H9 (cell line): ENCODE measurements at regions not wholly inside any gene's neighbourhood (a gene's known extent, or its start where the extent isn't known, plus 50 kb on each side); places are given as distances from the start of the nearest gene placed in this dataset.

Experiments used
- DNase-seq: peaks from one replicate; pipeline ENCODE4 v3.0.0-alpha.2; 2017
- H2AFZ ChIP-seq: one replicate; pipeline ENCODE4 v1.6.1; 2013; ENCODE audit warnings: mild to moderate bottlenecking, low read length, control low read depth, moderate library complexity
- H2AK5ac ChIP-seq: 2 replicates; pipeline ENCODE4 v1.6.1; 2013; ENCODE audit warnings: low read length, control low read depth, mixed read lengths; ENCODE audit not compliant: insufficient read length
- H2BK120ac ChIP-seq: one replicate; pipeline ENCODE4 v1.6.1; 2013; ENCODE audit warnings: low read depth, mild to moderate bottlenecking, low read length, control low read depth, inconsistent platforms; ENCODE audit not compliant: poor library complexity, severe bottlenecking
- H2BK12ac ChIP-seq: 2 replicates; pipeline ENCODE4 v1.6.1; 2013; ENCODE audit warnings: low read length, control low read depth, mixed read lengths, low read depth; ENCODE audit not compliant: insufficient read length
- H2BK15ac ChIP-seq: 2 replicates; pipeline ENCODE4 v1.6.1; 2013; ENCODE audit warnings: low read depth, low read length, control low read depth
- H2BK20ac ChIP-seq: one replicate; pipeline ENCODE4 v1.6.1; 2013; ENCODE audit warnings: low read depth, mild to moderate bottlenecking, low read length, control low read depth, inconsistent platforms; ENCODE audit not compliant: poor library complexity, severe bottlenecking
- H2BK5ac ChIP-seq: 2 replicates; pipeline ENCODE4 v1.6.1; 2013; ENCODE audit warnings: low read length, control low read depth, mixed read lengths; ENCODE audit not compliant: insufficient read length
- H3K14ac ChIP-seq: 2 replicates; pipeline ENCODE4 v1.6.1; 2013; ENCODE audit warnings: low read length, control low read depth; ENCODE audit not compliant: insufficient read depth
- H3K18ac ChIP-seq: 2 replicates; pipeline ENCODE4 v1.6.1; 2013; ENCODE audit warnings: low read depth, mild to moderate bottlenecking, mixed read lengths, low read length, control low read depth; ENCODE audit not compliant: insufficient read length
- H3K23ac ChIP-seq: 2 replicates; pipeline ENCODE4 v1.6.1; 2013; ENCODE audit warnings: low read length, control low read depth, mixed read lengths, low read depth; ENCODE audit not compliant: insufficient read length
- H3K23me2 ChIP-seq: 2 replicates; pipeline ENCODE4 v1.6.1; 2013; ENCODE audit warnings: low read depth, mild to moderate bottlenecking, mixed read lengths, low read length, control low read depth; ENCODE audit not compliant: insufficient read length, poor library complexity, severe bottlenecking
- H3K27ac ChIP-seq: 2 replicates; pipeline ENCODE4 v1.5.1; 2013; ENCODE audit warnings: low read length, control low read depth, mixed read lengths, low read depth; ENCODE audit not compliant: insufficient read length
- H3K27me3 ChIP-seq: 2 replicates; pipeline ENCODE4 v1.6.1; 2013; ENCODE audit warnings: low read length, control low read depth, inconsistent platforms; ENCODE audit not compliant: insufficient read depth
- H3K4ac ChIP-seq: 2 replicates; pipeline ENCODE4 v1.6.1; 2013; ENCODE audit warnings: low read depth, mild to moderate bottlenecking, control low read depth, inconsistent platforms, low read length, moderate library complexity
- H3K4me1 ChIP-seq: 2 replicates; pipeline ENCODE4 v1.6.1; 2013; ENCODE audit warnings: low read length, control low read depth, inconsistent platforms; ENCODE audit not compliant: insufficient read depth
- H3K4me2 ChIP-seq: 2 replicates; pipeline ENCODE4 v1.6.1; 2013; ENCODE audit warnings: low read length, control low read depth, mixed read lengths; ENCODE audit not compliant: insufficient read length, insufficient read depth
- H3K56ac ChIP-seq: 2 replicates; pipeline ENCODE4 v1.6.1; 2013; ENCODE audit warnings: low read depth, mild to moderate bottlenecking, mixed read lengths, low read length, control low read depth; ENCODE audit not compliant: insufficient read length
- H3K79me1 ChIP-seq: 2 replicates; pipeline ENCODE4 v1.6.1; 2013; ENCODE audit warnings: low read depth, mild to moderate bottlenecking, moderate library complexity, low read length, control low read depth, inconsistent platforms; ENCODE audit not compliant: insufficient read depth, poor library complexity, severe bottlenecking
- H3K79me2 ChIP-seq: 2 replicates; pipeline ENCODE4 v1.6.1; 2013; ENCODE audit warnings: low read length, control low read depth, inconsistent platforms; ENCODE audit not compliant: insufficient read depth
- H3K9ac ChIP-seq: 2 replicates; pipeline ENCODE4 v1.6.1; 2013; ENCODE audit warnings: low read length, control low read depth, mixed read lengths; ENCODE audit not compliant: insufficient read length; ENCODE audit errors: extremely low read depth
- H3K9me3 ChIP-seq: one replicate; pipeline ENCODE4 v1.6.1; 2013; ENCODE audit warnings: low read depth, low read length, inconsistent platforms; ENCODE audit not compliant: control insufficient read depth
- H3T11ph ChIP-seq: one replicate; pipeline ENCODE4 v1.6.1; 2013; ENCODE audit warnings: mild to moderate bottlenecking, low read length, control low read depth, inconsistent platforms
- H4K20me1 ChIP-seq: one replicate; pipeline ENCODE4 v1.6.1; 2013; ENCODE audit not compliant: control insufficient read depth, insufficient read length, insufficient read depth
- H4K5ac ChIP-seq: 2 replicates; pipeline ENCODE4 v1.6.1; 2013; ENCODE audit warnings: low read depth, mild to moderate bottlenecking, mixed read lengths, low read length, control low read depth; ENCODE audit not compliant: insufficient read length
- H4K8ac ChIP-seq: replicated peaks from 2 replicates; pipeline ENCODE4 v1.6.1; 2013; ENCODE audit warnings: low read length, control low read depth, mixed read lengths, low read depth; ENCODE audit not compliant: insufficient read length
- H4K91ac ChIP-seq: 2 replicates; pipeline ENCODE4 v1.6.1; 2013; ENCODE audit warnings: low read depth, mild to moderate bottlenecking, moderate library complexity, mixed read lengths, low read length, control low read depth; ENCODE audit not compliant: insufficient read length
- H3K27ac Mint-ChIP-seq, 3 experiments: 2 replicates in 2 of 3; 3 replicates in 1 of 3; pipeline ENCODE4 v1.8.0; 2020 to 2021; ENCODE audit warnings: mixed read lengths in 3 of 3, mild to moderate bottlenecking in 1 of 3, moderate library complexity in 1 of 3
- H3K27me3 Mint-ChIP-seq: 2 replicates; pipeline ENCODE4 v1.8.0; 2021; ENCODE audit warnings: low read depth, mild to moderate bottlenecking, moderate library complexity, mixed read lengths
- H3K36me3 Mint-ChIP-seq, 3 experiments: 2 replicates in 2 of 3; 3 replicates in 1 of 3; pipeline ENCODE4 v1.8.0; 2020 to 2021; ENCODE audit warnings: low read depth in 3 of 3, mixed read lengths in 3 of 3; ENCODE audit not compliant: insufficient read depth in 1 of 3
- H3K4me1 Mint-ChIP-seq, 2 experiments: 2 replicates each; pipeline ENCODE4 v1.8.0; 2020; ENCODE audit warnings: mixed read lengths in 2 of 2
- H3K4me3 Mint-ChIP-seq, 2 experiments: 2 replicates in 1 of 2; 3 replicates in 1 of 2; pipeline ENCODE4 v1.8.0; 2020 to 2021; ENCODE audit warnings: mild to moderate bottlenecking in 2 of 2, mixed read lengths in 2 of 2, moderate library complexity in 1 of 2
- H3K9me3 Mint-ChIP-seq, 2 experiments: 2 replicates in 1 of 2; 3 replicates in 1 of 2; pipeline ENCODE4 v1.8.0; 2020; ENCODE audit warnings: mild to moderate bottlenecking in 2 of 2, mixed read lengths in 2 of 2, moderate library complexity in 1 of 2
- WGBS: extraction: QIAGEN DNeasy Blood & Tissue Kit; methylation state at CpG from one replicate; pipeline ENCODE4 v1.1.7; 2013; ENCODE audit warnings: missing lambda C conversion rate, low lambda C conversion rate, mixed read lengths; ENCODE audit not compliant: insufficient read length; ENCODE audit errors: extremely low coverage; 5-methylcytosine and 5-hydroxymethylcytosine counted together
- TF ChIP-seq, protein P1 (sequence below): fragments of 200-600 bp; sonication (generic); conservative IDR thresholded peaks from 3 replicates; pipeline ENCODE4 v1.8.0; 2021; ENCODE audit warnings: antibody characterized with exemption, mild to moderate bottlenecking

DNA sequence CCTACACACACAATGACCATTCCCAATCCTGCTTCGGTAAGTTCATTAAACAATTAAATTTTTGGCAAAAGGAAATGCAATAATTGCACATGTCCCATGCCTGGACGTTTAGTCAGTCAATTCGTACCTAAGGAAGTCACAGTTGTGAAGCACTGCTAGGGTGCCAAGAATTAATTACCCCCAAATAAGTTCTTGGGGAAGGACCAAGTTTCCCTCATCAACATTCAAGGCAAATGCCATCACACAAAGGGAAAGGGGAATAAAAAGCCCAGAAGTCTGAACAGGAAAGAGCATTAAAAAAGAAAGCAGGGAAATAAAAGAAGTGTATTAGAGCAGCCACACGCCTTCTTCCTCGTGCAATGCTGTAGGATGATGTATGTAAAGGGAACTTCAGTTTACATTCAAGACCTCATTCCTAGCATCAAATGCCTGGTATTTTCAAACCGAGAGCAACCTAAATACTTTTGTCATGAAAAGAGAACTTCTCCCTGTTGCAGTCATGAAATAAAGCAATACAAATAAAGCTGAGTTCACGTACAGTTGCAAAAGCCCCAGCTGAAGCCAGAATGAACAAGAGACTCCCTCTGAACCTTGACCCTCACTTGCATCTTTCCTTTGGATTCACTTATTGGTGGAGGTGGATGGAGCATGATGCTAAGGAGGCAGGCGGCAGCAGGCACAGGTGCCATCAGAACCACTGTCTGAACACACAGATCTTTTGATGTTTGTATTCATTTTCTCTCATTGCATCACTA, 124.0 kb upstream of the PPARGC1A start:
- no peak overlapping the region for H3K27ac Mint-ChIP-seq
- no peak overlapping the region for H3K4ac ChIP-seq
- no CpG with 5 or more reads among the region's 8 CpGs for WGBS

More for the DNA sequence above, 124.0 kb upstream of the PPARGC1A start:
- no peak overlapping the region for H2BK20ac ChIP-seq
- H4K91ac ChIP-seq = no peak overlapping the region
- no peak overlapping the region for H2BK15ac ChIP-seq
- no peaks in the 10 kb centered on the region for H3K9me3 ChIP-seq
- no peak overlapping the region for H4K8ac ChIP-seq
- no peak overlapping the region for H2BK5ac ChIP-seq
- no peak overlapping the region for H4K5ac ChIP-seq
- no peak overlapping the region for H3K14ac ChIP-seq
- TF ChIP-seq, protein P1, sequence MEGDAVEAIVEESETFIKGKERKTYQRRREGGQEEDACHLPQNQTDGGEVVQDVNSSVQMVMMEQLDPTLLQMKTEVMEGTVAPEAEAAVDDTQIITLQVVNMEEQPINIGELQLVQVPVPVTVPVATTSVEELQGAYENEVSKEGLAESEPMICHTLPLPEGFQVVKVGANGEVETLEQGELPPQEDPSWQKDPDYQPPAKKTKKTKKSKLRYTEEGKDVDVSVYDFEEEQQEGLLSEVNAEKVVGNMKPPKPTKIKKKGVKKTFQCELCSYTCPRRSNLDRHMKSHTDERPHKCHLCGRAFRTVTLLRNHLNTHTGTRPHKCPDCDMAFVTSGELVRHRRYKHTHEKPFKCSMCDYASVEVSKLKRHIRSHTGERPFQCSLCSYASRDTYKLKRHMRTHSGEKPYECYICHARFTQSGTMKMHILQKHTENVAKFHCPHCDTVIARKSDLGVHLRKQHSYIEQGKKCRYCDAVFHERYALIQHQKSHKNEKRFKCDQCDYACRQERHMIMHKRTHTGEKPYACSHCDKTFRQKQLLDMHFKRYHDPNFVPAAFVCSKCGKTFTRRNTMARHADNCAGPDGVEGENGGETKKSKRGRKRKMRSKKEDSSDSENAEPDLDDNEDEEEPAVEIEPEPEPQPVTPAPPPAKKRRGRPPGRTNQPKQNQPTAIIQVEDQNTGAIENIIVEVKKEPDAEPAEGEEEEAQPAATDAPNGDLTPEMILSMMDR = no peak
- H3K4me1 Mint-ChIP-seq = peaks cover 17 to 22% of the 10 kb centered on the region in 2 experiments
- 0 out of 2 replicates have a peak, but pooled peaks cover 2% of the 10 kb centered on the region for H3K27me3 Mint-ChIP-seq
- H3K79me1 ChIP-seq = no peaks in the 10 kb centered on the region
- no peaks in the 10 kb centered on the region for H3K23me2 ChIP-seq
- no peaks in the 10 kb centered on the region for H3K9me3 Mint-ChIP-seq
- H3K4me1 ChIP-seq = peaks cover 11% of the 10 kb centered on the region
- no peaks in the 10 kb centered on the region for H3K36me3 Mint-ChIP-seq
- no peak for DNase-seq
- H4K20me1 ChIP-seq = no peaks in the 10 kb centered on the region
- no peaks in the 10 kb centered on the region for H3K27me3 ChIP-seq
- no peak overlapping the region for H2BK12ac ChIP-seq
- H3K4me2 ChIP-seq = no peak overlapping the region
- H3K56ac ChIP-seq = no peak overlapping the region
- H3K18ac ChIP-seq = no peak overlapping the region
- no peak overlapping the region for H2BK120ac ChIP-seq
- H3K23ac ChIP-seq = no peak overlapping the region
- H2AFZ ChIP-seq = no peak overlapping the region
- H3K27ac ChIP-seq = no peak overlapping the region
- H3K79me2 ChIP-seq = no peaks in the 10 kb centered on the region
- H3K9ac ChIP-seq = no peak overlapping the region
- H2AK5ac ChIP-seq = no peak overlapping the region
- H3K4me3 Mint-ChIP-seq = no peak overlapping the region
- H3T11ph ChIP-seq = no peak overlapping the region
